GM23338 (cell line): ENCODE measurements at regions not wholly inside any gene's neighbourhood (a gene's known extent, or its start where the extent isn't known, plus 50 kb on each side); places are given as distances from the start of the nearest gene placed in this dataset.

Experiments used
- ATAC-seq: fragments of 200-7000 bp; cut with Tn5 transposase; 3 replicates; pipeline ENCODE4 v1.9.1; 2020
- DNase-seq: peaks from one replicate; pipeline ENCODE4 v3.0.0-alpha.2; 2015; ENCODE audit warnings: low spot score
- H2AFZ ChIP-seq: fragments of 200-600 bp; sonication (generic); 2 replicates; pipeline ENCODE4 v1.8.0; 2016; ENCODE audit warnings: antibody characterized with exemption, mild to moderate bottlenecking, moderate library complexity
- H3F3A ChIP-seq: fragments of 200-600 bp; sonication (generic); replicated peaks from 2 replicates; pipeline ENCODE4 v1.8.0; 2017; ENCODE audit warnings: antibody characterized with exemption, mixed run types, low read depth
- H3K27ac ChIP-seq: fragments of 200-600 bp; sonication (generic); 2 replicates; pipeline ENCODE4 v1.6.1; 2016; ENCODE audit warnings: low read depth
- H3K27me3 ChIP-seq: fragments of 200-600 bp; sonication (generic); 2 replicates; pipeline ENCODE4 v1.8.0; 2016; ENCODE audit warnings: mild to moderate bottlenecking, mixed run types, moderate library complexity; ENCODE audit not compliant: insufficient read depth
- H3K36me3 ChIP-seq: fragments of 200-600 bp; sonication (generic); 2 replicates; pipeline ENCODE4 v1.8.0; 2016; ENCODE audit warnings: mild to moderate bottlenecking; ENCODE audit not compliant: insufficient read depth
- H3K4me1 ChIP-seq: fragments of 200-600 bp; sonication (generic); 2 replicates; pipeline ENCODE4 v1.8.0; 2016; ENCODE audit warnings: mild to moderate bottlenecking, moderate library complexity; ENCODE audit not compliant: insufficient read depth
- H3K4me2 ChIP-seq: fragments of 200-600 bp; sonication (generic); 2 replicates; pipeline ENCODE4 v1.7.1; 2017; ENCODE audit warnings: mixed run types
- H3K4me3 ChIP-seq: fragments of 200-600 bp; sonication (generic); 2 replicates; pipeline ENCODE4 v1.6.1; 2016; ENCODE audit warnings: mixed run types
- H3K79me2 ChIP-seq: fragments of 200-600 bp; sonication (generic); replicated peaks from 2 replicates; pipeline ENCODE4 v1.8.0; 2017; ENCODE audit warnings: mild to moderate bottlenecking; ENCODE audit not compliant: insufficient read depth
- H3K9me2 ChIP-seq: fragments of 200-600 bp; sonication (generic); 2 replicates; pipeline ENCODE4 v1.8.0; 2017; ENCODE audit not compliant: insufficient read depth
- H4K20me1 ChIP-seq: fragments of 200-600 bp; sonication (generic); replicated peaks from 2 replicates; pipeline ENCODE4 v1.8.0; 2017; ENCODE audit warnings: mild to moderate bottlenecking; ENCODE audit not compliant: insufficient read depth
- H3K27ac Mint-ChIP-seq: 2 replicates; pipeline ENCODE4 v1.8.0; 2020; ENCODE audit warnings: inconsistent platforms, mild to moderate bottlenecking, moderate library complexity, mixed read lengths
- H3K27me3 Mint-ChIP-seq: 3 replicates; pipeline ENCODE4 v1.8.0; 2022; ENCODE audit warnings: low read depth, mild to moderate bottlenecking, moderate library complexity, mixed read lengths, inconsistent platforms; ENCODE audit not compliant: insufficient read depth, poor library complexity
- H3K36me3 Mint-ChIP-seq: 3 replicates; pipeline ENCODE4 v1.8.0; 2021; ENCODE audit warnings: low read depth, mild to moderate bottlenecking, inconsistent platforms, moderate library complexity, mixed read lengths
- H3K4me1 Mint-ChIP-seq: 3 replicates; pipeline ENCODE4 v1.8.0; 2020; ENCODE audit warnings: mild to moderate bottlenecking, inconsistent platforms, mixed read lengths
- H3K4me3 Mint-ChIP-seq: 3 replicates; pipeline ENCODE4 v1.8.0; 2021; ENCODE audit warnings: moderate library complexity, mild to moderate bottlenecking, inconsistent platforms, mixed read lengths
- H3K9me3 Mint-ChIP-seq: 3 replicates; pipeline ENCODE4 v1.8.0; 2020; ENCODE audit warnings: moderate library complexity, mild to moderate bottlenecking, inconsistent platforms, mixed read lengths
- CREB1 ChIP-seq: fragments of 250-450 bp; sonication (Bioruptor Pico); IDR thresholded peaks from 2 replicates; pipeline ENCODE4 v1.5.0; 2020; ENCODE audit warnings: low read depth, mild to moderate bottlenecking, moderate library complexity
- EZH2 ChIP-seq: fragments of 200-600 bp; sonication (generic); IDR thresholded peaks from one replicate; pipeline ENCODE4 v1.8.0; 2017; ENCODE audit warnings: antibody characterized with exemption, mild to moderate bottlenecking, low read depth; ENCODE audit not compliant: unreplicated experiment
- STAT1 ChIP-seq: IDR thresholded peaks from one replicate; pipeline ENCODE4 v1.6.1; 2016; ENCODE audit warnings: antibody characterized with exemption; ENCODE audit not compliant: unreplicated experiment
- TF ChIP-seq, protein P1 (sequence below), 2 experiments: fragments of 200-600 bp in 1 of 2; sonication (generic) in 1 of 2; conservative IDR thresholded peaks; 2 replicates each; pipeline versions ENCODE4 v1.5.1 to v1.6.1; 2016 to 2017; ENCODE audit warnings: antibody characterized with exemption in 2 of 2, low read depth in 2 of 2, mild to moderate bottlenecking in 2 of 2, moderate library complexity in 1 of 2
- TF ChIP-seq, protein P2 (sequence below): IDR thresholded peaks from 2 replicates; pipeline ENCODE4 v1.6.1; 2016; ENCODE audit warnings: antibody characterized with exemption
- TF ChIP-seq, protein P3 (sequence below): fragments of 250-450 bp; sonication (Bioruptor Pico); IDR thresholded peaks from 2 replicates; pipeline ENCODE4 v1.5.0; 2020; ENCODE audit warnings: mild to moderate bottlenecking, moderate library complexity

DNA sequence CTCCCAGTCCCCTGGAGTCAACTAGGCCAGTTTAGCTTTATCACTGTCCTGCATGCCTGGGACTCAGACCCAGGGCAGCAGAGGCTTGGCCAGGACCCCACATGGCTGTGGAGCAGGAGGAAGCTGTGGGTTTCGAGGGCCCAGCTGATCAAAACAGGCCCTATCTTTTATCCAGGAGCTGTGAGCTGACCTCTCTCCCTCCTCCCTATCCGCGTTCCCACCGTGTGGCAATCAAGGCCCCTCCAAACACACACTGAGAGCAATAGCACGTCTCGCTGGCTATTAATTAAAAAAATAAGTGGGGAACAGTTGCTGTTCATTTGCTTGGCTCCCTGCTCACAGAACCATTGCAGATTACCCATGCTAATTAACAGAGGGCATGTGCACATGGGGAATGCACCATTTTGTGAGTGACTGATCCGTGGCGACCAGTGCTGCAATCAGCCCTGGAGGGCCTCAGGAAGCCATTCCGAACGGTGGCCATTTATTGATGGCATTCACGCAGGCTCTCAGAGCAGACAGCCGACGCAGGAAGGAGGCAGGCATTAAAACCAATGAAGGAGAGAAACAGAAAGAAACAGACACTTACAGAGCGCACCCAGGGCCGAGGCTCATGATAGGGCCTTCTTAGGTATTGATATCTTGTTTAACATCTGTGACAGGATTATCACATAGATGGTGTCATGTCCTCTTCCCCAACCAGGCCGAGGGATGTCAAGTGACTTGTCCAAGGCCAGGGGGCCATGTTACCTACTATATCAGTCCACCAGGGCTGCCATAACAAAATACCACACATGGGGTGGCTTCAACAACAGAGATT, 157.1 kb downstream of the KATNIP start:
- Histone ChIP-seq H3K27me3 (no peaks in the 10 kb centered on the region), H3K27ac (no peak overlapping the region), H3K9me2 (no peaks in the 10 kb centered on the region), H2AFZ (no peak overlapping the region), H3K4me3 (no peak overlapping the region), H3K36me3 (no peaks in the 10 kb centered on the region), H3K79me2 (no peaks in the 10 kb centered on the region), H4K20me1 (no peaks in the 10 kb centered on the region), H3K4me2 (no peak overlapping the region), H3F3A (no peaks in the 10 kb centered on the region), H3K4me1 (no peaks in the 10 kb centered on the region; the same call in 1 of the 2 replicates)
- Mint-ChIP-seq H3K4me1 (peaks cover 11% of the 10 kb centered on the region), H3K36me3 (peaks cover 2% of the 10 kb centered on the region; the same call in 1 of the 3 replicates), H3K27ac (no peak overlapping the region), H3K27me3 (peaks cover 3% of the 10 kb centered on the region), H3K4me3 (no peak overlapping the region), H3K9me3 (no peaks in the 10 kb centered on the region)
- ATAC-seq (no peak), DNase-seq (no peak)
- no peak for TF ChIP-seq EZH2
- TF ChIP-seq, protein P1, sequence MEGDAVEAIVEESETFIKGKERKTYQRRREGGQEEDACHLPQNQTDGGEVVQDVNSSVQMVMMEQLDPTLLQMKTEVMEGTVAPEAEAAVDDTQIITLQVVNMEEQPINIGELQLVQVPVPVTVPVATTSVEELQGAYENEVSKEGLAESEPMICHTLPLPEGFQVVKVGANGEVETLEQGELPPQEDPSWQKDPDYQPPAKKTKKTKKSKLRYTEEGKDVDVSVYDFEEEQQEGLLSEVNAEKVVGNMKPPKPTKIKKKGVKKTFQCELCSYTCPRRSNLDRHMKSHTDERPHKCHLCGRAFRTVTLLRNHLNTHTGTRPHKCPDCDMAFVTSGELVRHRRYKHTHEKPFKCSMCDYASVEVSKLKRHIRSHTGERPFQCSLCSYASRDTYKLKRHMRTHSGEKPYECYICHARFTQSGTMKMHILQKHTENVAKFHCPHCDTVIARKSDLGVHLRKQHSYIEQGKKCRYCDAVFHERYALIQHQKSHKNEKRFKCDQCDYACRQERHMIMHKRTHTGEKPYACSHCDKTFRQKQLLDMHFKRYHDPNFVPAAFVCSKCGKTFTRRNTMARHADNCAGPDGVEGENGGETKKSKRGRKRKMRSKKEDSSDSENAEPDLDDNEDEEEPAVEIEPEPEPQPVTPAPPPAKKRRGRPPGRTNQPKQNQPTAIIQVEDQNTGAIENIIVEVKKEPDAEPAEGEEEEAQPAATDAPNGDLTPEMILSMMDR (conservative IDR thresholded peaks at IDR 0.05; ENCODE audit: low read depth in 2 of 2) = no peak
- no peak for TF ChIP-seq STAT1
- TF ChIP-seq CREB1 = no peak
- TF ChIP-seq, protein P2, sequence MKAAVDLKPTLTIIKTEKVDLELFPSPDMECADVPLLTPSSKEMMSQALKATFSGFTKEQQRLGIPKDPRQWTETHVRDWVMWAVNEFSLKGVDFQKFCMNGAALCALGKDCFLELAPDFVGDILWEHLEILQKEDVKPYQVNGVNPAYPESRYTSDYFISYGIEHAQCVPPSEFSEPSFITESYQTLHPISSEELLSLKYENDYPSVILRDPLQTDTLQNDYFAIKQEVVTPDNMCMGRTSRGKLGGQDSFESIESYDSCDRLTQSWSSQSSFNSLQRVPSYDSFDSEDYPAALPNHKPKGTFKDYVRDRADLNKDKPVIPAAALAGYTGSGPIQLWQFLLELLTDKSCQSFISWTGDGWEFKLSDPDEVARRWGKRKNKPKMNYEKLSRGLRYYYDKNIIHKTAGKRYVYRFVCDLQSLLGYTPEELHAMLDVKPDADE = no peak
- TF ChIP-seq, protein P3, sequence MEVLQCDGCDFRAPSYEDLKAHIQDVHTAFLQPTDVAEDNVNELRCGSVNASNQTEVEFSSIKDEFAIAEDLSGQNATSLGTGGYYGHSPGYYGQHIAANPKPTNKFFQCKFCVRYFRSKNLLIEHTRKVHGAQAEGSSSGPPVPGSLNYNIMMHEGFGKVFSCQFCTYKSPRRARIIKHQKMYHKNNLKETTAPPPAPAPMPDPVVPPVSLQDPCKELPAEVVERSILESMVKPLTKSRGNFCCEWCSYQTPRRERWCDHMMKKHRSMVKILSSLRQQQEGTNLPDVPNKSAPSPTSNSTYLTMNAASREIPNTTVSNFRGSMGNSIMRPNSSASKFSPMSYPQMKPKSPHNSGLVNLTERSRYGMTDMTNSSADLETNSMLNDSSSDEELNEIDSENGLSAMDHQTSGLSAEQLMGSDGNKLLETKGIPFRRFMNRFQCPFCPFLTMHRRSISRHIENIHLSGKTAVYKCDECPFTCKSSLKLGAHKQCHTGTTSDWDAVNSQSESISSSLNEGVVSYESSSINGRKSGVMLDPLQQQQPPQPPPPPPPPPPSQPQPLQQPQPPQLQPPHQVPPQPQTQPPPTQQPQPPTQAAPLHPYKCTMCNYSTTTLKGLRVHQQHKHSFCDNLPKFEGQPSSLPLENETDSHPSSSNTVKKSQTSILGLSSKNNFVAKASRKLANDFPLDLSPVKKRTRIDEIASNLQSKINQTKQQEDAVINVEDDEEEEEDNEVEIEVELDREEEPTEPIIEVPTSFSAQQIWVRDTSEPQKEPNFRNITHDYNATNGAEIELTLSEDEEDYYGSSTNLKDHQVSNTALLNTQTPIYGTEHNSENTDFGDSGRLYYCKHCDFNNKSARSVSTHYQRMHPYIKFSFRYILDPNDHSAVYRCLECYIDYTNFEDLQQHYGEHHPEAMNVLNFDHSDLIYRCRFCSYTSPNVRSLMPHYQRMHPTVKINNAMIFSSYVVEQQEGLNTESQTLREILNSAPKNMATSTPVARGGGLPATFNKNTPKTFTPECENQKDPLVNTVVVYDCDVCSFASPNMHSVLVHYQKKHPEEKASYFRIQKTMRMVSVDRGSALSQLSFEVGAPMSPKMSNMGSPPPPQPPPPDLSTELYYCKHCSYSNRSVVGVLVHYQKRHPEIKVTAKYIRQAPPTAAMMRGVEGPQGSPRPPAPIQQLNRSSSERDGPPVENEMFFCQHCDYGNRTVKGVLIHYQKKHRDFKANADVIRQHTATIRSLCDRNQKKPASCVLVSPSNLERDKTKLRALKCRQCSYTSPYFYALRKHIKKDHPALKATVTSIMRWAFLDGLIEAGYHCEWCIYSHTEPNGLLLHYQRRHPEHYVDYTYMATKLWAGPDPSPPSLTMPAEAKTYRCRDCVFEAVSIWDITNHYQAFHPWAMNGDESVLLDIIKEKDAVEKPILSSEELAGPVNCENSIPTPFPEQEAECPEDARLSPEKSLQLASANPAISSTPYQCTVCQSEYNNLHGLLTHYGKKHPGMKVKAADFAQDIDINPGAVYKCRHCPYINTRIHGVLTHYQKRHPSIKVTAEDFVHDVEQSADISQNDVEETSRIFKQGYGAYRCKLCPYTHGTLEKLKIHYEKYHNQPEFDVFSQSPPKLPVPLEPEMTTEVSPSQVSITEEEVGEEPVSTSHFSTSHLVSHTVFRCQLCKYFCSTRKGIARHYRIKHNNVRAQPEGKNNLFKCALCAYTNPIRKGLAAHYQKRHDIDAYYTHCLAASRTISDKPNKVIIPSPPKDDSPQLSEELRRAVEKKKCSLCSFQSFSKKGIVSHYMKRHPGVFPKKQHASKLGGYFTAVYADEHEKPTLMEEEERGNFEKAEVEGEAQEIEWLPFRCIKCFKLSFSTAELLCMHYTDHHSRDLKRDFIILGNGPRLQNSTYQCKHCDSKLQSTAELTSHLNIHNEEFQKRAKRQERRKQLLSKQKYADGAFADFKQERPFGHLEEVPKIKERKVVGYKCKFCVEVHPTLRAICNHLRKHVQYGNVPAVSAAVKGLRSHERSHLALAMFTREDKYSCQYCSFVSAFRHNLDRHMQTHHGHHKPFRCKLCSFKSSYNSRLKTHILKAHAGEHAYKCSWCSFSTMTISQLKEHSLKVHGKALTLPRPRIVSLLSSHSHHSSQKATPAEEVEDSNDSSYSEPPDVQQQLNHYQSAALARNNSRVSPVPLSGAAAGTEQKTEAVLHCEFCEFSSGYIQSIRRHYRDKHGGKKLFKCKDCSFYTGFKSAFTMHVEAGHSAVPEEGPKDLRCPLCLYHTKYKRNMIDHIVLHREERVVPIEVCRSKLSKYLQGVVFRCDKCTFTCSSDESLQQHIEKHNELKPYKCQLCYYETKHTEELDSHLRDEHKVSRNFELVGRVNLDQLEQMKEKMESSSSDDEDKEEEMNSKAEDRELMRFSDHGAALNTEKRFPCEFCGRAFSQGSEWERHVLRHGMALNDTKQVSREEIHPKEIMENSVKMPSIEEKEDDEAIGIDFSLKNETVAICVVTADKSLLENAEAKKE (CRISPR knock-in tag) = no peak
